ENCODE measurements at regions not wholly inside any gene's neighbourhood (a gene's known extent, or its start where the extent isn't known, plus 50 kb on each side); places are given as distances from the start of the nearest gene placed in this dataset.

GRCh38 chr15:96246057-96246456, 84.4 kb upstream of the NR2F2 start:
- TF ChIP-seq EP300 (IDR thresholded peaks at IDR 0.05) (no peak), CTCF (IDR thresholded peaks at IDR 0.05) (no peak), POLR2A (IDR thresholded peaks at IDR 0.05) (no peak)
